ENCODE measurements at regions not wholly inside any gene's neighbourhood (a gene's known extent, or its start where the extent isn't known, plus 50 kb on each side); places are given as distances from the start of the nearest gene placed in this dataset.

GRCh38 chr3:106157411-106157810 lies 288.6 kb upstream of the CBLB start:
- TF ChIP-seq CTCF (IDR thresholded peaks at IDR 0.05; ENCODE audit: borderline replicate concordance, extremely low read depth, low read length, poor library complexity, severe bottlenecking) (no peak), EZH2 (IDR thresholded peaks at IDR 0.05; ENCODE audit: borderline replicate concordance, low read depth, low read length, severe bottlenecking) (no peak)
